CD14-positive monocyte (primary cell): ENCODE measurements at regions not wholly inside any gene's neighbourhood (a gene's known extent, or its start where the extent isn't known, plus 50 kb on each side); places are given as distances from the start of the nearest gene placed in this dataset.
"Not testable (repeated sequence)": the region's sequence is repeated elsewhere in the genome, so short reads cannot be mapped to it uniquely, and the experiment has no call there.

ENCODE experiments used
- DNase-seq, 3 donors: peaks; one replicate each; pipeline ENCODE4 v3.0.0-alpha.2; 2011 to 2022
- H2AFZ ChIP-seq: 2 replicates; pipeline ENCODE4 v1.6.0; 2012; ENCODE audit warnings: mild to moderate bottlenecking, low read depth, low read length, inconsistent platforms; ENCODE audit not compliant: insufficient read depth, poor library complexity, severe bottlenecking
- H3K27ac ChIP-seq, 2 donors: 1 replicate in 1 of 2; 2 replicates in 1 of 2; pipeline ENCODE4 v1.5.1; 2012 to 2013; ENCODE audit warnings: low read length in 2 of 2, control low read depth in 1 of 2, inconsistent platforms in 1 of 2, low read depth in 1 of 2, mild to moderate bottlenecking in 1 of 2
- H3K27me3 ChIP-seq, 2 donors: one replicate each; pipeline versions ENCODE4 v1.6.0 to v1.6.1; 2011 to 2013; ENCODE audit warnings: low read length in 2 of 2; ENCODE audit not compliant: control insufficient read depth in 2 of 2, insufficient read depth in 2 of 2
- H3K36me3 ChIP-seq, 2 donors: replicated peaks in 1 of 2; 1 replicate in 1 of 2; 2 replicates in 1 of 2; pipeline versions ENCODE4 v1.5.1 to v1.6.1; 2012 to 2013; ENCODE audit warnings: low read length in 2 of 2, control low read depth in 1 of 2, inconsistent platforms in 1 of 2, mild to moderate bottlenecking in 1 of 2; ENCODE audit not compliant: insufficient read depth in 2 of 2, control insufficient read depth in 1 of 2
- H3K4me1 ChIP-seq, 2 donors: 1 replicate in 1 of 2; 2 replicates in 1 of 2; pipeline versions ENCODE4 v1.5.1 to v1.6.1; 2012 to 2013; ENCODE audit warnings: low read length in 2 of 2, control low read depth in 1 of 2, inconsistent platforms in 1 of 2, mild to moderate bottlenecking in 1 of 2, moderate library complexity in 1 of 2; ENCODE audit not compliant: insufficient read depth in 2 of 2, control insufficient read depth in 1 of 2
- H3K4me2 ChIP-seq: replicated peaks from 2 replicates; pipeline ENCODE3; 2012; ENCODE audit warnings: low read length, moderate library complexity, mild to moderate bottlenecking; ENCODE audit not compliant: poor library complexity, severe bottlenecking; ENCODE audit errors: extremely low read depth
- H3K4me3 ChIP-seq, 3 experiments: fragments of 200-600 bp in 1 of 3; sonication (generic) in 1 of 3; replicated peaks in 1 of 3; 1 replicate in 2 of 3; 2 replicates in 1 of 3; pipeline ENCODE4 v1.5.1; 2011 to 2013; ENCODE audit warnings: low read length in 3 of 3, mild to moderate bottlenecking in 3 of 3, control low read depth in 2 of 3, low read depth in 2 of 3, inconsistent platforms in 1 of 3, moderate library complexity in 1 of 3
- H3K79me2 ChIP-seq: 2 replicates; pipeline ENCODE4 v1.6.0; 2012; ENCODE audit warnings: mild to moderate bottlenecking, control low read depth, inconsistent platforms, low read length, moderate library complexity; ENCODE audit not compliant: insufficient read depth
- H3K9ac ChIP-seq: 2 replicates; pipeline ENCODE4 v1.6.0; 2017; ENCODE audit warnings: low read length, mild to moderate bottlenecking; ENCODE audit not compliant: insufficient read depth, poor library complexity, severe bottlenecking
- H3K9me3 ChIP-seq, 2 donors: replicated peaks in 1 of 2; 1 replicate in 1 of 2; 2 replicates in 1 of 2; pipeline versions ENCODE4 v1.5.1 to v1.6.1; 2012 to 2013; ENCODE audit warnings: low read length in 2 of 2, control low read depth in 1 of 2; ENCODE audit not compliant: control insufficient read depth in 1 of 2, insufficient read depth in 1 of 2
- H4K20me1 ChIP-seq: 2 replicates; pipeline ENCODE4 v1.6.0; 2012; ENCODE audit warnings: mild to moderate bottlenecking, low read length, control low read depth, moderate library complexity; ENCODE audit not compliant: insufficient read depth
- H3K27ac Mint-ChIP-seq, 7 donors: one replicate each; pipeline ENCODE4 v1.8.0; 2020; ENCODE audit warnings: mild to moderate bottlenecking in 7 of 7, mixed read lengths in 7 of 7, moderate library complexity in 6 of 7, inconsistent platforms in 2 of 7
- H3K27me3 Mint-ChIP-seq, 3 donors: one replicate each; pipeline ENCODE4 v1.8.0; 2021 to 2022; ENCODE audit warnings: low read depth in 3 of 3, mild to moderate bottlenecking in 3 of 3, mixed read lengths in 3 of 3, moderate library complexity in 3 of 3, inconsistent platforms in 1 of 3
- H3K36me3 Mint-ChIP-seq, 2 donors: one replicate each; pipeline ENCODE4 v1.8.0; 2020; ENCODE audit warnings: mixed read lengths in 2 of 2, inconsistent platforms in 1 of 2, mild to moderate bottlenecking in 1 of 2
- H3K4me1 Mint-ChIP-seq: one replicate; pipeline ENCODE4 v1.8.0; 2020; ENCODE audit warnings: mild to moderate bottlenecking, mixed read lengths
- H3K4me3 Mint-ChIP-seq, 2 donors: one replicate each; pipeline ENCODE4 v1.8.0; 2020; ENCODE audit warnings: mild to moderate bottlenecking in 2 of 2, mixed read lengths in 2 of 2, moderate library complexity in 1 of 2
- H3K9me3 Mint-ChIP-seq, 7 donors: one replicate each; pipeline ENCODE4 v1.8.0; 2020 to 2022; ENCODE audit warnings: mixed read lengths in 7 of 7, mild to moderate bottlenecking in 6 of 7, moderate library complexity in 6 of 7, inconsistent platforms in 2 of 7
- CTCF ChIP-seq: fragments of 200-600 bp; IDR thresholded peaks from one replicate; pipeline ENCODE4 v1.8.0; 2022; ENCODE audit warnings: antibody characterized with exemption, mild to moderate bottlenecking
- WGBS: methylation state at CpG from one replicate; pipeline ENCODE4 v1.1.5; 2013; ENCODE audit warnings: missing lambda C conversion rate; ENCODE audit not compliant: insufficient coverage; 5-methylcytosine and 5-hydroxymethylcytosine counted together
- intact Hi-C, 2 donors: fragments of 100-400 bp; cut with micrococcal nuclease; formaldehyde crosslinking; loops; one replicate each; pipeline versions ENCODE4 v1.15.0 to v1.15.1; 2023

DNA sequence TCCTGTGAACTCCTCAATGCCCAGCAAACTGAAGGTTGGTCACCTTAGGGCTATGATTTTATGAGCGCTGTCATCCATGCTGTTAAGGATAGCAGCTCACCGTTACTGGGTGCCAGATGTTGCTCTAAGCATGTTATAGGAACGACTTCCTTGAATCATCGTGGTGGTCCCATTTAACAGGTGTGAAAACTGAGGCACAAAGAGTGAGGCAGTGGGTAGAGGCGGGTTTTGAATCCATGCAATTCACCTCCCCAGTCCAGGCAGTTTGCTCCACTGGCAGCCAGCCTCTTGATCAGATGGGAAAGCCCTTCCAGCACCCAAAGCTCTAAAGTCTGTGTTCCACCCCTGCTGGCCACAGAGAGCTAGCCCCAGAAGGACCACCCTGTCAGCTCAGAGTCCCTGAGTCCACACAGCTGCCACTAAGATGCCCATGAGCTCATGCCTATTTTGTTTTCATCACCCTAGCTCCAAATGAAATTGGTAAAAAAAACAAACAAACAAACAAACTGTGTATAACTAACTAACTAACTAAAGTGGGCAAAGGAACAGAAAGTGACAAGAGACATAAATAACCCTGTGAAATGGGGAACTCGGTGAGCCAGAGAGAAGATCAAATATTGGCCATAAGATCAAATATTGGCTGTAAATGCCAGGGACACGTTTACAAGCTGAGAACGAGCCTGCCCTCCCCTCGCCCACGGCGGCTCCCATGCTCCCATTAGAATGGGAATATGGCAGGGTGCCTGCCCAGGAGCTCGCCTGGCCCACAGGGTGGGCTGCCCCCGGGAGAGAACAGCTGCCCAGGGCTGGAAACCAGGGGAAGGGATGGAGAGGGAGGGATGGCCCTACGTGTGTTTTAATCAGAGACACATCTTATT is 72.3 kb upstream of the RFLNA start:
- H3K4me1 Mint-ChIP-seq, result peaks cover 22% of the 10 kb centered on the region
- no peaks in the 10 kb centered on the region for H3K36me3 Mint-ChIP-seq
- Histone ChIP-seq H3K27ac (no peak overlapping the region), H3K4me2 (no peak overlapping the region), H3K36me3 (no peaks in the 10 kb centered on the region), H2AFZ (no peak overlapping the region), H3K9ac (no peak overlapping the region), H3K4me1 (peaks cover 7 to 14% of the 10 kb centered on the region in 2 donors), H3K79me2 (no peaks in the 10 kb centered on the region), H4K20me1 (no peaks in the 10 kb centered on the region), H3K4me3 (no peak overlapping the region), H3K27me3 (no peaks in the 10 kb centered on the region), H3K9me3 (peaks cover 0 to 5% of the 10 kb centered on the region in 2 donors)
- TF ChIP-seq CTCF, result no peak
- no peak for DNase-seq
- 67% methylated on average over 10 of the region's 14 CpGs for WGBS
- no peak overlapping the region for H3K27ac Mint-ChIP-seq
- H3K27me3 Mint-ChIP-seq, result peaks cover 0 to 4% (median 4%) of the 10 kb centered on the region in 3 donors
- intact Hi-C loops, result no loop called here
- H3K4me3 Mint-ChIP-seq, result no peak overlapping the region
- H3K9me3 Mint-ChIP-seq, result peaks cover 5 to 19% (median 7%) of the 10 kb centered on the region in 7 donors

GRCh38 chr12:124223733-124224138 is 71.2 kb upstream of the RFLNA start:
- H3K4me3 ChIP-seq, H3K4me2 ChIP-seq, H3K36me3 Mint-ChIP-seq, H3K9ac ChIP-seq, H3K9me3 ChIP-seq, H4K20me1 ChIP-seq, H3K27me3 Mint-ChIP-seq, H3K79me2 ChIP-seq, H3K4me1 ChIP-seq, H3K27ac ChIP-seq, H3K4me3 Mint-ChIP-seq, H2AFZ ChIP-seq, DNase-seq, H3K27ac Mint-ChIP-seq, intact Hi-C loops, H3K27me3 ChIP-seq, H3K36me3 ChIP-seq: not testable (repeated sequence)
- Mint-ChIP-seq H3K4me1 (peaks cover 14% of the 10 kb centered on the region), H3K9me3 (peaks cover 5 to 19% (median 7%) of the 10 kb centered on the region in 7 donors)
- 43% methylated on average over 5 of the region's 12 CpGs for WGBS
